HG02852 (cell line): ENCODE measurements at regions not wholly inside any gene's neighbourhood (a gene's known extent, or its start where the extent isn't known, plus 50 kb on each side); places are given as distances from the start of the nearest gene placed in this dataset.

Experiments used
- ATAC-seq: cut with Tn5 transposase; IDR thresholded peaks from one replicate; pipeline ENCODE4 v1.9.1; 2021; ENCODE audit warnings: mild to moderate bottlenecking, moderate library complexity; ENCODE audit not compliant: unreplicated experiment

DNA sequence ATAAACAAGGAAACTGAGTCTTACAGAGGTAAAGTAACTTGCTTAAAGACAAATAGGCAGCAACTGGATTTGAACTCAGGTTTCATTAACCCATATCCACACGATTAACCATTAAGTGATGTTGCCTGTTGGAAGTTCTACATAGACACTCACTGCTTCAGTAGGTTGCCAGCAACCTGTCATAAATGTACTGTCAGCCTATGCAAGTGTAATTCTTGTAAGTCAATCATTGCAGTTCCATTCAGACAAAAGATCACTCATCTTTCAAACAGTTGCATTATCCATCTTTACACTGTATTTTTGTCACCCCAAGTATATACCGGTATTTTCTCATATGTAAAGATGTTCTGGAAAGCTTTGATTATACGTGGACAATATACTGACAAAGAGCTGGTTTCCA lies 676.9 kb upstream of the PCDH20 start:
- no peak for ATAC-seq

GRCh38 chr13:62088165-62088564 lies 672.5 kb upstream of the PCDH20 start:
- no peak for ATAC-seq

GRCh38 chr13:62087124-62087523 lies 671.5 kb upstream of the PCDH20 start:
- no peak for ATAC-seq

- no peak for ATAC-seq
Observed at GRCh38 chr13:62085337-62086229, 669.9 kb upstream of the PCDH20 start.

- ATAC-seq: no peak
Observed at GRCh38 chr13:62084728-62085127, 669.1 kb upstream of the PCDH20 start.

DNA sequence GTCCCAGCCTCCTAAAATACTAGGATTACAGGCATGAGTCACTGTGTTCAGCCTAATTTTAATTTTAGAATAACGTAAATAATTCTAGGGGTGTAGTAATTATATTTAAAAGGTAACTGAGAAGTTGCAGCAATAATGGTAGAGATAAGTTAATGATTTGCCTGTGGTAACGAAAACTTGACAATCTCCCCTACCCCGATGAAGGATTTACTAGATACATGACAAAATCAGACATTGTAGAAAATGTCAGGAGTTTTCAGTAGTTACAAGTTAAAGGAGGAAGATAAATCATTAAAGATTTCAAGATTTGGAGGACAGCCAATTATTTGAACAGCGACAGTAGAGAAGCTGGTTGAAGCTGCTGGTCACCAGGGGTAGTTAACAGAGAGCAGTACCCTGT lies 652.2 kb upstream of the PCDH20 start:
- ATAC-seq: no peak

- ATAC-seq: no peak
Observed at GRCh38 chr13:62065016-62065415, 649.4 kb upstream of the PCDH20 start.

DNA sequence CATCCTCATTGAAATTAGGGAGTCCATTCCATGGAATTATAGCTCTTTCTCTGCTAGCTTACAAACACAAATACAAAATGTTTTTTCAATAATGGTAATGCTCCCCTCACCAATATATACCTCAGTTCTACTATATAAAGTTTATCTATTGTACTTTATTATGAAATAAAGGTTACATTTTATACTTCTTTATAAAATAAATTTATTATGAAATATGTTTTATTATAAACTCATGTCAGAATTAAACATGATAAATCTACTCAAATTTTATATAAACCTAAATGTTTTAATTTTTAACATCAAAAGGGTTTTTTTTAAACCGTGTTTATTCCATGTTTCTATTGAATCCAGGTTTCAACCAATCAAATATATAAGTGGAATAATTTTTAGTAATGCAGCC lies 646.1 kb upstream of the PCDH20 start:
- ATAC-seq: no peak

GRCh38 chr13:62060570-62060969 lies 644.9 kb upstream of the PCDH20 start:
- no peak for ATAC-seq

GRCh38 chr13:62057286-62057685 lies 641.6 kb upstream of the PCDH20 start:
- ATAC-seq: no peak

- ATAC-seq: no peak
Observed at GRCh38 chr13:62049992-62050391, 634.3 kb upstream of the PCDH20 start.

DNA sequence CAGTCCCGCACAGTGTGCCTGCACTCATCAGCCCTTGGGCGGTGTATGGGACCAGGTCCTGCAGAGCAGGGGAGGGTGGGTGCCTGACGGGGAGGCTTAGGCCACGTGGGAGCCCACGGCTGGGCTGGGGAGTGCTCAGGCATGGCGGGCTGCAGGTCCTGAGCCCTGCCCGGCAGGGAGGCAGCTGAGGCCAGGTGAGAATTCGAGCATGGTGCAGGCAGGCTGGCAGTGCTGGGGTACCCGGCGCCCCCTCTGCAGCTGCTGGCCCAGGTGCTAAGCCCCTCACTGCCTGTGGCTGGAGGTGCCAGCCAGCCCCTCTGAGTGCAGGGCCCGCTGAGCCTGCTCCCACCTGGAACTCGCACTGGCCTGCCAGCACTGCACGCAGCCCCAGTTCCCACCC lies 630.9 kb upstream of the PCDH20 start:
- no peak for ATAC-seq

GRCh38 chr13:62043600-62043999 lies 628.0 kb upstream of the PCDH20 start:
- no peak for ATAC-seq

- ATAC-seq: no peak
Observed at GRCh38 chr13:62040806-62041205, 625.2 kb upstream of the PCDH20 start.

GRCh38 chr13:62040078-62040477 lies 624.4 kb upstream of the PCDH20 start:
- no peak for ATAC-seq

DNA sequence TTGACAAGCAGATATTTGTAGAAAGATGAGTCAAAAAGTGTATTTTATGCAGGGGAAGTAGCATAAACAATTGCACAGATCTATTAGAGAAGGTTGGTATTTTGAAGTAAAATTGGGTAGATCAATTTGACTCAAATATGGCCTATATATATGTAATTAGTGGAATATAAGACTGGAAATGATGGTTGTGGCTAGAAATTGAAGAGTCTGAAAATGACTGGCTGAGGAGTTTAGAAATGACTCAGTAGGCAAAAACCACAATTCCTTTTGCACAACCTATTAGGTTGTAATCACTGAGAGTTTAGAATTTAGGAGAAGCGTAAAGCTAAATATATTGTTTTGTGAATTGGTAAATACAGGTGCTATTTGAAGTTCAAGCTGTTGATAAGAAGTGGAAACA lies 622.6 kb upstream of the PCDH20 start:
- peak; percentile 78 for ATAC-seq

GRCh38 chr13:62035981-62036380 lies 620.3 kb upstream of the PCDH20 start:
- no peak for ATAC-seq

- ATAC-seq: no peak
Observed at GRCh38 chr13:62033934-62034333, 618.3 kb upstream of the PCDH20 start.

DNA sequence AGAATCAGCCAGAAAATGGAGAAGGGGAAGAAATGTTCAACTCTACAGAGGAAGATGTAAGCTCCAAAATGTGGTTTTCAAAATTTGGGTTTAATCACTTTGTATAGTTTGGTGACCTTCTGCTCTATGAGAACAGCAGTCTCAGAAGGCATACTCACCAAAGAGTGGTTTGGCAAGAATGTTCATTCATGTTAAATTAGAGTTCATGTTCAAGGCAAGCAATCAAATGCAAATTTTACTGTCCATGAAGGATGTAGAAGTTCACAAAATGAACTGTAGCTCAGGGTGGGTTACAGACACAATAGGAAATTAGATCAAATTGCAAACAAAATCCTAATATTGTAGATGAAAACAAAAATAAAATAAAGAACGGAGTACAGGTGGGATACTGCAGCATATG lies 606.7 kb upstream of the PCDH20 start:
- ATAC-seq: no peak

- no peak for ATAC-seq
Observed at GRCh38 chr13:62019858-62020257, 604.2 kb upstream of the PCDH20 start.

DNA sequence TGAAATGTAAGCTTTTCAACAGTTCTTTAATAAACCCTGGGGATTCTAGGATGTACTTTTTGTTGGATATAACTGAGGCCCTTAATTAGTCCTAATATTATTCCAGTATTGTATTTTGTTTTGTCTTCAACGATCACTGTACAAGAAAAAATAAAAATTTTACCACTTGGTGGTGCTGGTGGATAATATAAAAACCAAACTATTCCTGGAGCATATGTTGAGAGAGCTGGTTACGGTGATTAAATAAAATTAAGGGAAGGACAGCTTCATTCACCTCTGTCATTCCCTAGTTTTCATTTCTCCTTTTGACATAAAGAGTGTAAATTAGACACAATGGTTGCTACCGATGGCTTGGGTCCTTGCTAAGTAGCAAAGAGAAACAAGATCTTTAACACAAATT lies 598.6 kb upstream of the PCDH20 start:
- no peak for ATAC-seq

GRCh38 chr13:62003452-62003851 lies 587.8 kb upstream of the PCDH20 start:
- no peak for ATAC-seq

- no peak for ATAC-seq
Observed at GRCh38 chr13:61994174-61994573, 578.5 kb upstream of the PCDH20 start.
